ENCODE measurements at regions not wholly inside any gene's neighbourhood (a gene's known extent, or its start where the extent isn't known, plus 50 kb on each side); places are given as distances from the start of the nearest gene placed in this dataset.

DNA sequence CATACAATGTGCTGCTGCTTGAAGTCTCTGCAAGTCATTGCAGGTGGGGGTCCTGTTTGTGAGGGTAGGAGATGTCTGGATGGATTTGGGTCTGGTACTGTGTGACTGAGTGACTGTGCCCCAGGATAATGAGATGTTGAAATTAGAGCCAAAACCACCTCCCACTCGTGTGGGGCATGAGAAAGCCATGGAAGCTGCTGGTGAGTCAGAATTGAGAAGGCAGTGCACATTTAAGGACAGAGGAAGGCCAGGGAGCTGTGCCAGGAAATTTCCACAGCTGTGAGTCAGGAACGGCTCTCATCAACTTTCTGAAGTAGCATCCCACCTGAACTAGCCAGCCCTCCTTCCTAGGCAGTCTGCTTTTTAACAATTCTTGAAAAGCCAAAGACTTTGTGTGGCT, 229.8 kb downstream of the DRD1 start:
- TF ChIP-seq, protein P1, sequence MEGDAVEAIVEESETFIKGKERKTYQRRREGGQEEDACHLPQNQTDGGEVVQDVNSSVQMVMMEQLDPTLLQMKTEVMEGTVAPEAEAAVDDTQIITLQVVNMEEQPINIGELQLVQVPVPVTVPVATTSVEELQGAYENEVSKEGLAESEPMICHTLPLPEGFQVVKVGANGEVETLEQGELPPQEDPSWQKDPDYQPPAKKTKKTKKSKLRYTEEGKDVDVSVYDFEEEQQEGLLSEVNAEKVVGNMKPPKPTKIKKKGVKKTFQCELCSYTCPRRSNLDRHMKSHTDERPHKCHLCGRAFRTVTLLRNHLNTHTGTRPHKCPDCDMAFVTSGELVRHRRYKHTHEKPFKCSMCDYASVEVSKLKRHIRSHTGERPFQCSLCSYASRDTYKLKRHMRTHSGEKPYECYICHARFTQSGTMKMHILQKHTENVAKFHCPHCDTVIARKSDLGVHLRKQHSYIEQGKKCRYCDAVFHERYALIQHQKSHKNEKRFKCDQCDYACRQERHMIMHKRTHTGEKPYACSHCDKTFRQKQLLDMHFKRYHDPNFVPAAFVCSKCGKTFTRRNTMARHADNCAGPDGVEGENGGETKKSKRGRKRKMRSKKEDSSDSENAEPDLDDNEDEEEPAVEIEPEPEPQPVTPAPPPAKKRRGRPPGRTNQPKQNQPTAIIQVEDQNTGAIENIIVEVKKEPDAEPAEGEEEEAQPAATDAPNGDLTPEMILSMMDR (IDR thresholded peaks at IDR 0.05) = no peak
- no peak for TF ChIP-seq POLR2A (IDR thresholded peaks at IDR 0.05)
- Histone ChIP-seq H3K27ac (no peak overlapping the region), H3K4me1 (no peaks in the 10 kb centered on the region), H3K4me3 (no peak overlapping the region), H3K27me3 (no peaks in the 10 kb centered on the region), H3K9me3 (no peaks in the 10 kb centered on the region), H3K36me3 (no peaks in the 10 kb centered on the region)
- DNase-seq = no peak

DNA sequence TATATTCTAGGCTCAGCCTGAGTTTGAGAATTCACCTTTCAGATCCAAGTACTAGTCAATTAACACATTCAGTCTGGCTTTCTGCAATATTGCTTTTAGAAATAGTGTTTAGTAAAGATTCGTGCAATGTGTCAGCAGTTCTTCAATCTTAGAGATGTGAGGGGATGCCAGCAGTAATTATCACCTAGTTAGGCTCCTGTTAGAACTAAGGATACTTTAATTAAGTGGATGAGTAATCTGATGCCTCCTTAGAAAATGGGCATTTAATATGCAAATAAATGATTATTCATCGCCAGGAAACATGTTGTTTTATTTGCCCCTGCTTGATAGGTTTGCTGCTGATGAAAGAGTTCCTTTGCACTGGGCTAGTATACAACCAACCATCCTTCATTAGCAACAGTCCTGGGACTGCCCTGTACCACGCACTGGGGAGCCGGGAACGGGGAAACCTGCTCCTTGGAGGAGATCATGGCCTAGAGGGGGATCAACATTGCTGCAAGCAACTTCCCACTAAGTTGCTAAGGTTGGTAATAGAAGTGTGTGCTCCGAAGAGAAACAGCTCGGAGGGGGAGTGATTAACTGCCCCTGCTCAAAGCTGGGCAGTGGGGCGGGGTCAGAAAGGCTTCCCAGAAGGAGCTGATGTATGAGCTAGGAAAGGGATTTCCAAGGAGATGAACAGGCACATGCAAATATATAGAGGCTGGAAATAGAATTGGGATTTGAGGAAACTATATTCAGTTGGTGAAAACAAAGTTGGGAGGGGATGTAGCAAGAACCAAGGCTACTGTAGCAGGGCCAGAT, 231.8 kb downstream of the DRD1 start:
- H3K27me3 ChIP-seq = no peaks in the 10 kb centered on the region
- H3K27ac ChIP-seq = no peak overlapping the region
- H3K4me1 ChIP-seq = no peaks in the 10 kb centered on the region
- H3K36me3 ChIP-seq = no peaks in the 10 kb centered on the region
- H3K9me3 ChIP-seq = no peaks in the 10 kb centered on the region
- no peak for DNase-seq
- TF ChIP-seq, protein P1 (IDR thresholded peaks at IDR 0.05) = no peak
- no peak for TF ChIP-seq POLR2A (IDR thresholded peaks at IDR 0.05)
- H3K4me3 ChIP-seq = no peak overlapping the region

DNA sequence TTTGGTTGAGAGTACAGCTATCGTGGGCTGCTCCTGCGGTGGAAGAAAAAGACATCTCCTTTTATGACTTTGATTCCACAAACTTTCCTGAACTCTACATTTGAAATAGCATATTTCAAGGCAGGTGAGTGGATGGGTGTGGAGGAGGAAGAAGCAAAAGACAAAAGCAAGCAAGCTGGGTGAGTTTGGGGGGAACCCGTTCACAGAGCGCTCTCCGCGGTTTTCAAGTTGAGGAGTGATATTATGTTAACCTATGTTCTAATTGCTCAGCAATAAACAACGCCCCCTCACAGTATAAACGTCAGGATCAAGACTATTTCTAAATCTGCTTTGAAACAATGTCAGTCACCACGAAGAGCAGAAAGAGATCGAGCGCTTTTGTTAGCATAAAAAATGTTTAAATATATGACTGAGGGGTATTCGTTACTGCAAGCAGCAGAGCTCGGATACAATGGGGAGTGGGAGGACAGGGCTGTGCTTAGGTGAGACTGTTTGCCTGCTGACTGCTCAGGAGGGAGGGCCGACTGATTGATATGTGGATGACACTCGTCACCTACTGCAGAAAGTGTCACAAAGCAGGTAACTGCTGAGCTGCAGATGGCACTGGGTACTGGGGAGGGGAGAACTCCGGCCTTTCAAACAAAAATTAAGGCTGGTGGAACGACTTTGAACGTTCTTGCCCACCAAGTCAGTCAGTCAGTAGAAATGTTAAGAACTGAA, 236.5 kb downstream of the DRD1 start:
- H3K4me1 ChIP-seq = no peaks in the 10 kb centered on the region
- TF ChIP-seq, protein P1 (IDR thresholded peaks at IDR 0.05) = no peak
- no peak for TF ChIP-seq POLR2A (IDR thresholded peaks at IDR 0.05)
- no peaks in the 10 kb centered on the region for H3K36me3 ChIP-seq

DNA sequence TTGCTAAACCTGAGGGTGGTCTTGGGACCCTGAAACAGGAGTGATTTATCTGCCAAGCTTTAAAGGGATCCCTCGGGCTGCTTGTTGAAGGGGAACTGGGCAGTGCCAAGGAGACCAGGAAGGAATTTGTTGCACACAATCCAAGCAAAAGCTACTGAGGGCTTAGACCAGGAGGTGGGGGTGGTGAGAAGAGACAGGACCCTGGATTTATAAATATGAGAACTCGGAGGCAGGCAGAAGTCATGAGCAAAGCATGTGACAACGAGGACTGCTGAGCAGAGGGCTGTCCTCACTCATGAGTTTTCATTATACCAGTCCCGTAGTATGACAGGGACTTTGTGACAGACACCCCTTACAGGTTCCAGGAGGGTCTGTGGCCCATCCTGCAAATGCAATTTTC, 237.3 kb downstream of the DRD1 start:
- no peak for DNase-seq
- no peak overlapping the region for H3K4me3 ChIP-seq
- no peaks in the 10 kb centered on the region for H3K27me3 ChIP-seq
- no peaks in the 10 kb centered on the region for H3K36me3 ChIP-seq
- H3K4me1 ChIP-seq = no peaks in the 10 kb centered on the region
- TF ChIP-seq POLR2A (IDR thresholded peaks at IDR 0.05) = no peak
- TF ChIP-seq, protein P1 (IDR thresholded peaks at IDR 0.05) = no peak
- H3K27ac ChIP-seq = no peak overlapping the region
- no peaks in the 10 kb centered on the region for H3K9me3 ChIP-seq

More for the DNA sequence above, 236.5 kb downstream of the DRD1 start:
- Histone ChIP-seq H3K9me3 (no peaks in the 10 kb centered on the region), H3K27me3 (no peaks in the 10 kb centered on the region), H3K4me3 (no peak overlapping the region), H3K27ac (no peak overlapping the region)
- no peak for DNase-seq

DNA sequence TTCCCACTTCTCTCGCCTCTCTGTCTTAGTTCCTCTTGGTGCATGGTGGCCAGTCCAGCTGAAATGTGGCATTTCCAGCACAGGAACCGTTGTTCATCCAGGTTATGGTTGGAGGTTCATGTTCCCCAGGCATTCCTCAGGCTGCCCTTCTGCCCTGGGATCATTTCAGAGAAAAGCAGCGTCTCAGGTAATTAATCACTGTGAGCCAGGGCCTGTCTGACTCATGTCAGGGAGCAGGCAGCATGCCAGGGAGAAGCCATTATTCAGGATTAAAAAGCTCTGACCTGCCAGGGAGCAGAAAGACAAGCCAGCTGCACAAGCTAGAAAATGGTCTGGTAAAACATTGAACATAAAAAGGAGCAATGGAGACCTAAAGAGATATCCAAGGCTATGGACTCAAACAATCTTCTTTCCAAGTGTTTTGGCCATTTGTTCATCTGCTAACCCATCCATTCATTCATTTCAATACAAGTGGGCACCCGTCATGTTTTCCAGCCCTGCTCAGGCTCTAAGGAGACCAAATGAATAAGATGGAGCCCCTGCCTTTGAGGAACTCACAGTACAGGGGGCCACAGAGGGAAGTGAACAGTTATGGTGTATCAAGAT, 241.4 kb downstream of the DRD1 start:
- no peaks in the 10 kb centered on the region for H3K36me3 ChIP-seq
- no peaks in the 10 kb centered on the region for H3K9me3 ChIP-seq
- TF ChIP-seq POLR2A (IDR thresholded peaks at IDR 0.05) = no peak
- H3K27me3 ChIP-seq = no peaks in the 10 kb centered on the region
- H3K27ac ChIP-seq = no peak overlapping the region
- H3K4me3 ChIP-seq = no peak overlapping the region
- no peaks in the 10 kb centered on the region for H3K4me1 ChIP-seq
- DNase-seq = no peak

DNA sequence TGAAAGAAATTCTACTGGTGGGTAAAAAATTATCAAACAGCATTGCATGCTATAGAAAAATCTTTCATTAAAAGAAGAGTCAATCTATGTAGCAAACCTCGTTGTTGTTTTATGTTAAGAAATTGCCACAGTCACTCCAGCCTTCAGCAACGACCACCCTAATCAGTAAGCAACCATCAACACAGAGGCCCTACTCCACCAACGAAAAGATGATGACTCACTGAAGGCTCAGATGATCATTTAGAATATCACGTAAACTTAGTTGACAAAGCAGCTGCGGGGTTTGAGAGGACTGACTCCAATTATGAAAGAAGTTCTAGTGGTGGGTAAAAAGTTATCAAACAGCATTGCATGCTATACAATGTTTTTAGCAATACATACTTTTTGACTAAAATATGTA, 242.6 kb downstream of the DRD1 start:
- H3K4me3 ChIP-seq = no peak overlapping the region
- H3K36me3 ChIP-seq = no peaks in the 10 kb centered on the region
- no peak overlapping the region for H3K27ac ChIP-seq
- no peaks in the 10 kb centered on the region for H3K4me1 ChIP-seq
- no peaks in the 10 kb centered on the region for H3K9me3 ChIP-seq
- no peaks in the 10 kb centered on the region for H3K27me3 ChIP-seq
- DNase-seq = no peak
- TF ChIP-seq POLR2A (IDR thresholded peaks at IDR 0.05) = no peak
- TF ChIP-seq, protein P1 (IDR thresholded peaks at IDR 0.05) = no peak

Measured in Peyer's patch (tissue), 4 donors.